Mesothelial cell of epicardium (in vitro differentiated cells): ENCODE measurements at regions not wholly inside any gene's neighbourhood (a gene's known extent, or its start where the extent isn't known, plus 50 kb on each side); places are given as distances from the start of the nearest gene placed in this dataset.

Experiments
- DNase-seq, 2 experiments: peaks; one replicate each; pipeline ENCODE4 v3.0.0; 2021; ENCODE audit warnings: low spot score in 2 of 2; ENCODE audit not compliant: unreplicated experiment in 2 of 2
- H3K27ac Mint-ChIP-seq: 2 replicates; pipeline ENCODE4 v1.8.0; 2021; ENCODE audit warnings: mixed read lengths
- H3K27me3 Mint-ChIP-seq: 2 replicates; pipeline ENCODE4 v1.8.0; 2021; ENCODE audit warnings: low read depth, mixed read lengths
- H3K36me3 Mint-ChIP-seq: 2 replicates; pipeline ENCODE4 v1.8.0; 2021; ENCODE audit warnings: mixed read lengths
- H3K4me1 Mint-ChIP-seq: 2 replicates; pipeline ENCODE4 v1.8.0; 2021; ENCODE audit warnings: mixed read lengths
- H3K4me3 Mint-ChIP-seq: 2 replicates; pipeline ENCODE4 v1.8.0; 2021; ENCODE audit warnings: mild to moderate bottlenecking, moderate library complexity, mixed read lengths
- H3K9me3 Mint-ChIP-seq: 2 replicates; pipeline ENCODE4 v1.8.0; 2021; ENCODE audit warnings: mixed read lengths
- CTCF ChIP-seq: fragments of 200-600 bp; sonication (generic); IDR thresholded peaks from one replicate; pipeline ENCODE4 v1.5.0; 2021; ENCODE audit warnings: antibody characterized with exemption; ENCODE audit not compliant: unreplicated experiment

DNA sequence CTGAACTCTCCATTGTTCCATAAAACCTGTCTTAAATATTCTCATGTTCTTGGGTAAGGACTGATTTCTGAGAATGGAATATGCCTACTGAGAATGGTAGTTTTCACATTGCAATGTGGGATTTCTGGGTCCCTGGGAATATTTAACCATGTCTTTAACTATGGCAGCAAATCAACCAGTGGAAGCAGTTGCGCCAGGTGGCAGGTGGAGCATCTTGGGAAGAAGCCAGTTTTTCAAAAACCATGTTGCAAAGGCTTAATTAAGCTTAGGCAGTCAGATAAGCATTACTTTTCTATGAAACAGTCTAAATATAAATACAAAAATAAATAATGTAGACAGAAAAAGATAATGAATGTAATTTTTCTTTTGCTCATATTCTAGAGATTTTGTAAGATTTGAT, 448.1 kb downstream of the ADAMTS20 start:
- H3K27me3 Mint-ChIP-seq, result no peaks in the 10 kb centered on the region
- no peaks in the 10 kb centered on the region for H3K36me3 Mint-ChIP-seq
- DNase-seq, result no peak
- no peak overlapping the region for H3K4me3 Mint-ChIP-seq
- H3K4me1 Mint-ChIP-seq, result peaks cover 65% of the 10 kb centered on the region
- no peak for TF ChIP-seq CTCF
- H3K27ac Mint-ChIP-seq, result no peak overlapping the region
- H3K9me3 Mint-ChIP-seq, result no peaks in the 10 kb centered on the region

- Mint-ChIP-seq H3K27ac (peak overlapping the region; percentile 66), H3K4me1 (peaks cover 63% of the 10 kb centered on the region), H3K36me3 (no peaks in the 10 kb centered on the region), H3K4me3 (no peak overlapping the region), H3K27me3 (no peaks in the 10 kb centered on the region), H3K9me3 (no peaks in the 10 kb centered on the region)
- no peak for TF ChIP-seq CTCF
- DNase-seq, result no peak
Measured at GRCh38 chr12:43102546-43103264, 449.3 kb downstream of the ADAMTS20 start.

DNA sequence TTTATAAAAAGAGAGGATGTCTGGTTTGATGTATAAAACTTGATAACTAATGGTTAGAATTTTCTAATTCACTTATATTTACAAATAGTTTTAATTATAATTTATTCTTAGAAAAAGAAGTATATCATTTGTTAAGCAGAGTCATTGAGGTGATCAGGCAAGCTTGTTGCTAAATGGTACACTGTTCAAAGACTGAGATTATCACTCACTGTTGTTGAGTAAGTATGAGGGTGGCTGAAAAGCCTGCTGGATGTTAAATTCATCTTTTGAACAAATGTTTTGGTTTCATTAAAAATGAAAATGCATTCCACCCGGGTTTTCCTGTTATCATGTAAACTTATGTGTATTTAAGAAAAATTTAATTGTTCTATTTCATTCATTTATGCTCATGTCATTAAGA, 451.8 kb downstream of the ADAMTS20 start:
- Mint-ChIP-seq H3K9me3 (no peaks in the 10 kb centered on the region), H3K4me3 (no peak overlapping the region), H3K4me1 (peaks cover 55% of the 10 kb centered on the region), H3K27me3 (no peaks in the 10 kb centered on the region), H3K27ac (no peak overlapping the region), H3K36me3 (no peaks in the 10 kb centered on the region)
- DNase-seq, result no peak
- TF ChIP-seq CTCF, result no peak

DNA sequence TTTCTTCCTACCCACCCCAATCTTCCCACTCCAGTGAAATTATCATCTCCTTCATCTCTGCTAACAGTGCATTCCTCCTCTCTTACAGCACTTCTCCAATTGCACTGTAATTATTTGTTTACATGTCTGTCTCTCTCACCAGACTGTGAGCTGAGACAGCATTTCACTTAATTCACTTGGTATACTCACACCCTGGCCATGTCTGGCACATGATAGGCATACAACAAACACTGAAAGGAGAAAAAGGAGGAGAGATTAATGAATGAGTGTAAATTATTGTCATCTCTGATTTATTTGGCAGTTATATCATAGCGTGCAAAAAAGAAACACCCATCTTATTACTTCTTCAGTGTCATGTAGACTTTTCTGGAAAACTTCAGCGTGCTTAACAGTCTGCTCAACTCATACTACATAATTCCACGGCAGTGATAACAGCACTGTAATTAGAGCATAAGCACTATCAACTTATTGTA, 452.3 kb downstream of the ADAMTS20 start:
- DNase-seq, result no peak
- Mint-ChIP-seq H3K4me3 (no peak overlapping the region), H3K36me3 (no peaks in the 10 kb centered on the region), H3K4me1 (peaks cover 56% of the 10 kb centered on the region), H3K9me3 (no peaks in the 10 kb centered on the region), H3K27me3 (no peaks in the 10 kb centered on the region), H3K27ac (peak overlapping the region; percentile 13)
- TF ChIP-seq CTCF, result no peak

DNA sequence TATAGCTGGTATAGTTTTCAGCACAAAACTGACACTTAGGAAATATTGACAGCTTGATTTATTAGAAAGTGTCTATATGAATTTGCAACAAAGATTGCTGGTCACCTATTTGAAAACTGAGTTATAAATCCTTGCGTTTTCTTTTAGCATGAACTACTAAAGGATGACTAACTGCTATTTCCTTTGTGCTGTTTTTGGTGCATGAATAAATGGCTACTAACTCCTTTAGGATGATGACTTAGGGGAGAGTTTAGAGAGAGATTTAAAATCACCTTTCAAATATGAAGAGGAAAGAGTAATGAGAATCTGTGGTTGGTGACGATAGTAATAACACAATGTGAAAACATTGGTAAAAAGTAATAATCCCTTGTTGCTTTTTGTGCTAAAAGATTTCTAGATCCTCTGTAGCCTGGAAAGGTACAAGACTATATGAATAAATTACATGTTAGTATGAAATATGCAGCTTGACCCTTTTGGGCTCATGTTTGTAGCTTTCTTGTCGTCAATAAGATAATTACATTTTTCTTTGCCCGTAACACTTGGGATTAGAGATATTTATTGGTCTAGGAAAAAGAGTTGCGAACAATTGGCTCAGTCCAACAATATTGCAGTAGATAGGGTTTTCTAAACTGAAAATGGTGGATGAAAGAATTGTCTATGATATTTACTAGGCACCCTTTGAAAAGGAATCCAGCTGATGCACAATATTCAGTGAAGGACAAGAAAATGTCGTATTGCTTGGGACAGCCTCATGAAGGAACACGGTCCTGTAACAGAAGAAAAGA, 453.0 kb downstream of the ADAMTS20 start:
- H3K27ac Mint-ChIP-seq, result peak overlapping the region; percentile 27
- no peak overlapping the region for H3K4me3 Mint-ChIP-seq
- no peaks in the 10 kb centered on the region for H3K27me3 Mint-ChIP-seq
- no peak for DNase-seq
- no peaks in the 10 kb centered on the region for H3K36me3 Mint-ChIP-seq
- H3K4me1 Mint-ChIP-seq, result peaks cover 51% of the 10 kb centered on the region
- no peaks in the 10 kb centered on the region for H3K9me3 Mint-ChIP-seq
- TF ChIP-seq CTCF, result no peak
